Fibroblast of lung (primary cell): ENCODE measurements at regions not wholly inside any gene's neighbourhood (a gene's known extent, or its start where the extent isn't known, plus 50 kb on each side); places are given as distances from the start of the nearest gene placed in this dataset.

Experiments used
- DNase-seq, 2 donors: peaks; one replicate each; pipeline versions ENCODE4 v3.0.0 to v3.0.0-alpha.2; 2010; ENCODE audit warnings: low read depth in 2 of 2
- H2AFZ ChIP-seq: 2 replicates; pipeline ENCODE4 v1.5.1; 2012; ENCODE audit warnings: low read length, control low read depth, inconsistent platforms
- H3K27ac ChIP-seq: 2 replicates; pipeline ENCODE4 v1.5.1; 2011; ENCODE audit warnings: low read length, control low read depth; ENCODE audit not compliant: insufficient read depth
- H3K27me3 ChIP-seq: 2 replicates; pipeline ENCODE4 v1.5.1; 2011; ENCODE audit warnings: mild to moderate bottlenecking, low read length; ENCODE audit not compliant: control insufficient read depth, insufficient read depth
- H3K36me3 ChIP-seq: 2 replicates; pipeline ENCODE4 v1.5.1; 2011; ENCODE audit warnings: low read length; ENCODE audit not compliant: control insufficient read depth, insufficient read depth
- H3K4me1 ChIP-seq: 2 replicates; pipeline ENCODE4 v1.5.1; 2011; ENCODE audit warnings: low read length; ENCODE audit not compliant: control insufficient read depth, insufficient read depth; ENCODE audit errors: extremely low read depth
- H3K4me2 ChIP-seq: 2 replicates; pipeline ENCODE4 v1.5.1; 2011; ENCODE audit warnings: low read length, control low read depth; ENCODE audit not compliant: insufficient read depth; ENCODE audit errors: extremely low read depth
- H3K4me3 ChIP-seq, 4 experiments: fragments of 200-600 bp in 1 of 4; sonication (generic) in 1 of 4; replicated peaks in 1 of 4; 2 replicates each; pipeline ENCODE4 v1.5.1; 2011 to 2016; ENCODE audit warnings: low read length in 4 of 4, low read depth in 3 of 4, mild to moderate bottlenecking in 3 of 4, control low read depth in 2 of 4, inconsistent platforms in 1 of 4, mixed read lengths in 1 of 4; ENCODE audit not compliant: insufficient read depth in 1 of 4; ENCODE audit errors: control extremely low read depth in 1 of 4
- H3K79me2 ChIP-seq: 2 replicates; pipeline ENCODE4 v1.5.1; 2012; ENCODE audit warnings: mild to moderate bottlenecking, low read length, inconsistent platforms; ENCODE audit not compliant: control insufficient read depth, insufficient read depth
- H3K9ac ChIP-seq: 2 replicates; pipeline ENCODE4 v1.5.1; 2011; ENCODE audit warnings: mild to moderate bottlenecking, low read length, control low read depth; ENCODE audit not compliant: insufficient read depth
- H3K9me3 ChIP-seq: 2 replicates; pipeline ENCODE4 v1.5.1; 2012; ENCODE audit warnings: low read depth, low read length; ENCODE audit not compliant: control insufficient read depth, insufficient read depth
- H4K20me1 ChIP-seq: 2 replicates; pipeline ENCODE4 v1.5.1; 2011; ENCODE audit warnings: low read length; ENCODE audit not compliant: control insufficient read depth, insufficient read depth; ENCODE audit errors: extremely low read depth
- EZH2 ChIP-seq: IDR thresholded peaks from 2 replicates; pipeline ENCODE4 v1.5.1; 2012; ENCODE audit warnings: low read length, control low read depth, mild to moderate bottlenecking; ENCODE audit errors: missing control alignments
- TF ChIP-seq, protein P1 (sequence below), 2 donors: IDR thresholded peaks in 1 of 2; conservative IDR thresholded peaks in 1 of 2; 1 replicate in 1 of 2; 2 replicates in 1 of 2; pipeline ENCODE4 v1.5.1; 2011 to 2012; ENCODE audit warnings: low read length in 2 of 2, control low read depth in 1 of 2, inconsistent platforms in 1 of 2, low read depth in 1 of 2, mild to moderate bottlenecking in 1 of 2

DNA sequence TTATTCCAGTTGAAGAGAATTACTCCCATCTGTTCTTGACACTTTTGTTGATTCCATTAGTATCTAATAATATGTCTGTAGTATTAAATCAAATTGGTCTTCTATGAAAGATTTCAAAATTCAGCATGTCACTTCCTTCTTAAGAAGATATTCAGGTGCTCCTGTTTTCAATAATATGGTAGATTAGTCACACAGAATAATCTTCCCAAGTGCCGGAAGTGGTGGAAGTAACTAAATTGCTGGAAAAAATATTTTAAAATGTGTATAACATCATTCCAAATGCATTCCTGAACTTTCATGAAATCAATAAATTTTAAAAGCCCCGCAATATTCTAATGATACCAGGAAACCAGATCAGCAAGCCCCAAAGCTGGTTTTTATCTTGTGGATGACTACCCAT lies 281.3 kb downstream of the EPM2A start:
- H4K20me1 ChIP-seq: no peaks in the 10 kb centered on the region
- no peak overlapping the region for H3K4me3 ChIP-seq
- no peak overlapping the region for H3K27ac ChIP-seq
- no peaks in the 10 kb centered on the region for H3K4me1 ChIP-seq
- no peak for DNase-seq
- no peak overlapping the region for H3K9ac ChIP-seq
- no peaks in the 10 kb centered on the region for H3K36me3 ChIP-seq
- no peaks in the 10 kb centered on the region for H3K79me2 ChIP-seq
- TF ChIP-seq, protein P1, sequence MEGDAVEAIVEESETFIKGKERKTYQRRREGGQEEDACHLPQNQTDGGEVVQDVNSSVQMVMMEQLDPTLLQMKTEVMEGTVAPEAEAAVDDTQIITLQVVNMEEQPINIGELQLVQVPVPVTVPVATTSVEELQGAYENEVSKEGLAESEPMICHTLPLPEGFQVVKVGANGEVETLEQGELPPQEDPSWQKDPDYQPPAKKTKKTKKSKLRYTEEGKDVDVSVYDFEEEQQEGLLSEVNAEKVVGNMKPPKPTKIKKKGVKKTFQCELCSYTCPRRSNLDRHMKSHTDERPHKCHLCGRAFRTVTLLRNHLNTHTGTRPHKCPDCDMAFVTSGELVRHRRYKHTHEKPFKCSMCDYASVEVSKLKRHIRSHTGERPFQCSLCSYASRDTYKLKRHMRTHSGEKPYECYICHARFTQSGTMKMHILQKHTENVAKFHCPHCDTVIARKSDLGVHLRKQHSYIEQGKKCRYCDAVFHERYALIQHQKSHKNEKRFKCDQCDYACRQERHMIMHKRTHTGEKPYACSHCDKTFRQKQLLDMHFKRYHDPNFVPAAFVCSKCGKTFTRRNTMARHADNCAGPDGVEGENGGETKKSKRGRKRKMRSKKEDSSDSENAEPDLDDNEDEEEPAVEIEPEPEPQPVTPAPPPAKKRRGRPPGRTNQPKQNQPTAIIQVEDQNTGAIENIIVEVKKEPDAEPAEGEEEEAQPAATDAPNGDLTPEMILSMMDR (conservative IDR thresholded peaks at IDR 0.05 in 1 of 2, IDR thresholded peaks at IDR 0.05 in 1 of 2; ENCODE audit: low read depth in 1 of 2, low read length in 2 of 2): no peak
- TF ChIP-seq EZH2: no peak
- H3K4me2 ChIP-seq: no peak overlapping the region
- no peaks in the 10 kb centered on the region for H3K27me3 ChIP-seq
- no peak overlapping the region for H2AFZ ChIP-seq
- no peaks in the 10 kb centered on the region for H3K9me3 ChIP-seq

GRCh38 chr6:145457556-145457955 lies 277.8 kb downstream of the EPM2A start:
- Histone ChIP-seq H3K27ac (no peak overlapping the region), H2AFZ (no peak overlapping the region), H3K79me2 (no peaks in the 10 kb centered on the region), H3K4me2 (no peak overlapping the region), H3K9ac (no peak overlapping the region), H4K20me1 (no peaks in the 10 kb centered on the region), H3K4me3 (no peak overlapping the region), H3K9me3 (no peaks in the 10 kb centered on the region), H3K36me3 (no peaks in the 10 kb centered on the region), H3K4me1 (no peaks in the 10 kb centered on the region), H3K27me3 (no peaks in the 10 kb centered on the region)
- peak in 1 of 2 donors; percentile 13 for DNase-seq
- no peak for TF ChIP-seq EZH2
- TF ChIP-seq, protein P1 (conservative IDR thresholded peaks at IDR 0.05 in 1 of 2, IDR thresholded peaks at IDR 0.05 in 1 of 2; ENCODE audit: low read depth in 1 of 2, low read length in 2 of 2): no peak

DNA sequence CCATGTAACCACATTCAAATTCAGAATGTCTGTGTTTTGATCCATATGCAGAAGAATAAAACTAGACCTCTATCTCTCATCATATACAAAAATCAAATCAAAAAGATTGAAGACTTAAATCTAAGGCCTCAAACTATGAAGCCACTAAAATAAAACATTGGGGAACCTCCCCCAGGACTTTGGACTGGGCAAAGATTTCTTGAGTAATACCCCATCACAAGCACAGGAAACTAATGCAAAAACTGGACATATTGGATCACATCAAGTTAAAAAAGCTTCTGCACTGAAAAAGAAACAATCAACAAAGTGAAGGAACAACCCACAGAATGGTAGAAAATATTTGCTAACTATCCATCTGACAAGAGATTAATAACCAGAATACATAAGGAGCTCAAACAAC lies 266.8 kb downstream of the EPM2A start:
- Histone ChIP-seq H3K9ac (no peak overlapping the region), H3K27me3 (no peaks in the 10 kb centered on the region), H3K79me2 (no peaks in the 10 kb centered on the region), H3K4me1 (no peaks in the 10 kb centered on the region), H3K36me3 (no peaks in the 10 kb centered on the region), H2AFZ (no peak overlapping the region), H3K27ac (no peak overlapping the region), H3K4me3 (no peak overlapping the region), H4K20me1 (no peaks in the 10 kb centered on the region), H3K9me3 (no peaks in the 10 kb centered on the region), H3K4me2 (no peak overlapping the region)
- DNase-seq: no peak
- TF ChIP-seq, protein P1 (conservative IDR thresholded peaks at IDR 0.05 in 1 of 2, IDR thresholded peaks at IDR 0.05 in 1 of 2; ENCODE audit: low read depth in 1 of 2, low read length in 2 of 2): no peak
- TF ChIP-seq EZH2: no peak
